ENCODE measurements at regions not wholly inside any gene's neighbourhood (a gene's known extent, or its start where the extent isn't known, plus 50 kb on each side); places are given as distances from the start of the nearest gene placed in this dataset.

DNA sequence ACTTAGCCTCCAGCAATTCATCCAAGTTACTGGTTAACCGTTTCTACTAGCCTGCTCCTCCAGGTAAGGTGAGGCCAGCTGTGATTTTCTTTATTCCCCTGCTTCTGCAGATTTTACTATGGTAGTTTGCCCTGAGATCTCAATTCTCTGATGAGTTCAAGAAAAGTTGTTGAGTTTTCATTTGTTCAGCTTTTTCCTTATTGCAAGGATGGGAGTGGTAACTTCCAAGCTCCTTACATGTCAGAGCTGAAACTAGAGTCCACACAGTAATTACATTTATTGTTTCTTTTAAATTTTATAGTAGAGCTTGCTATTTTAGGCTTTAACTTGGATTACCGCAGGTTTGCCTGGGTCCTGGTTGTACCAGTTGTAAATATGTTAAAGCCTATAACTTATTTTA, 76.9 kb upstream of the ZRANB2 start:
- TF ChIP-seq POLR2A (IDR thresholded peaks at IDR 0.05): no peak
- TF ChIP-seq, protein P1, sequence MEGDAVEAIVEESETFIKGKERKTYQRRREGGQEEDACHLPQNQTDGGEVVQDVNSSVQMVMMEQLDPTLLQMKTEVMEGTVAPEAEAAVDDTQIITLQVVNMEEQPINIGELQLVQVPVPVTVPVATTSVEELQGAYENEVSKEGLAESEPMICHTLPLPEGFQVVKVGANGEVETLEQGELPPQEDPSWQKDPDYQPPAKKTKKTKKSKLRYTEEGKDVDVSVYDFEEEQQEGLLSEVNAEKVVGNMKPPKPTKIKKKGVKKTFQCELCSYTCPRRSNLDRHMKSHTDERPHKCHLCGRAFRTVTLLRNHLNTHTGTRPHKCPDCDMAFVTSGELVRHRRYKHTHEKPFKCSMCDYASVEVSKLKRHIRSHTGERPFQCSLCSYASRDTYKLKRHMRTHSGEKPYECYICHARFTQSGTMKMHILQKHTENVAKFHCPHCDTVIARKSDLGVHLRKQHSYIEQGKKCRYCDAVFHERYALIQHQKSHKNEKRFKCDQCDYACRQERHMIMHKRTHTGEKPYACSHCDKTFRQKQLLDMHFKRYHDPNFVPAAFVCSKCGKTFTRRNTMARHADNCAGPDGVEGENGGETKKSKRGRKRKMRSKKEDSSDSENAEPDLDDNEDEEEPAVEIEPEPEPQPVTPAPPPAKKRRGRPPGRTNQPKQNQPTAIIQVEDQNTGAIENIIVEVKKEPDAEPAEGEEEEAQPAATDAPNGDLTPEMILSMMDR (IDR thresholded peaks at IDR 0.05): no peak
